GM12891 (cell line): ENCODE measurements at regions not wholly inside any gene's neighbourhood (a gene's known extent, or its start where the extent isn't known, plus 50 kb on each side); places are given as distances from the start of the nearest gene placed in this dataset.

Source experiments
- DNase-seq: peaks from one replicate; pipeline ENCODE4 v3.0.0; 2011; ENCODE audit warnings: low spot score; ENCODE audit not compliant: insufficient read length
- FAIRE-seq: peaks from 2 replicates; lab custom pipeline; 2011; peaks lifted over from hg19 to GRCh38; lab: Jason Lieb, UNC
- PAX5 ChIP-seq: IDR thresholded peaks from 2 replicates; pipeline ENCODE4 v1.6.1; 2011; ENCODE audit warnings: low read length, moderate library complexity, mild to moderate bottlenecking; ENCODE audit not compliant: insufficient read depth, severe bottlenecking
- POLR2A ChIP-seq: IDR thresholded peaks from 2 replicates; pipeline ENCODE4 v1.6.1; 2011; ENCODE audit warnings: low read depth, low read length, control low read depth
- POLR2AphosphoS5 ChIP-seq: IDR thresholded peaks from 2 replicates; pipeline ENCODE4 v1.6.1; 2011; ENCODE audit warnings: low read depth, low read length, control low read depth
- POU2F2 ChIP-seq: IDR thresholded peaks from 2 replicates; pipeline ENCODE4 v1.6.1; 2011; ENCODE audit warnings: low read depth, mild to moderate bottlenecking, control low read depth, low read length, moderate library complexity
- SPI1 ChIP-seq: IDR thresholded peaks from 2 replicates; pipeline ENCODE4 v1.6.1; 2011; ENCODE audit warnings: low read depth, low read length, control low read depth
- TAF1 ChIP-seq: IDR thresholded peaks from 2 replicates; pipeline ENCODE4 v1.6.1; 2011; ENCODE audit warnings: low read depth, low read length, control low read depth

- no peak for DNase-seq
- TF ChIP-seq POU2F2, result no peak
- TF ChIP-seq POLR2AphosphoS5, result no peak
- TF ChIP-seq TAF1, result no peak
- TF ChIP-seq SPI1, result no peak
- no peak for TF ChIP-seq POLR2A
- TF ChIP-seq PAX5, result no peak
- FAIRE-seq, result no peak
These were observed 392.3 kb upstream of the RGS17 start for GRCh38 chr6:153523390-153523789.

GRCh38 chr6:153511896-153512496, 380.9 kb upstream of the RGS17 start:
- DNase-seq, result peak; percentile 1
- FAIRE-seq, result peak; percentile 82
- TF ChIP-seq POLR2AphosphoS5, result no peak
- no peak for TF ChIP-seq SPI1
- no peak for TF ChIP-seq PAX5
- TF ChIP-seq POU2F2, result no peak
- no peak for TF ChIP-seq POLR2A
- no peak for TF ChIP-seq TAF1

- TF ChIP-seq TAF1 (no peak), POU2F2 (no peak), POLR2A (no peak), SPI1 (no peak), PAX5 (no peak), POLR2AphosphoS5 (no peak)
- DNase-seq, result no peak
- FAIRE-seq, result no peak
These were observed 372.7 kb upstream of the RGS17 start for GRCh38 chr6:153503810-153504209.

GRCh38 chr6:153493501-153493900, 362.4 kb upstream of the RGS17 start:
- FAIRE-seq (no peak), DNase-seq (no peak)
- TF ChIP-seq PAX5 (no peak), POLR2A (no peak), POU2F2 (no peak), SPI1 (no peak), POLR2AphosphoS5 (no peak), TAF1 (no peak)

GRCh38 chr6:153489479-153489878, 358.4 kb upstream of the RGS17 start:
- no peak for TF ChIP-seq TAF1
- no peak for TF ChIP-seq POLR2AphosphoS5
- TF ChIP-seq POU2F2, result no peak
- no peak for TF ChIP-seq POLR2A
- no peak for TF ChIP-seq PAX5
- no peak for TF ChIP-seq SPI1
- FAIRE-seq (no peak), DNase-seq (no peak)

DNA sequence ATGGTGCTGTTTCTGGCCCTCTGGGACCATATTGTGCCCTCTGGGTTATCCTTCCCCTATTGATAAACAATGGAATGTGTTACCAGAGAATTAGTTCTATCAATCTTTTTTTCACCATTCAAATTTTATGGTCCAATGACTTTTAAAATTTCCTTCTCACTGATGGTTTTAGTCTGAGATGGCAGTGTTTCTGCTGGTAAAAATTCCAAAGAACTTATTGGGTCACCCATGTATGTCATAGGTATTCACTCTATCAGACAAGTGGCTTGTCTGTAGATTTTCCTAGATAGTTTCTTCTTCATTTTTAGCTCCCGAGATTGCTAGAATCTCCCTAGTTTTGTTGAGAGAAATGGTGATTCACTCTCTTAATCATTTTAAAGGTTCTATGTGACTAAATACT, 357.2 kb upstream of the RGS17 start:
- FAIRE-seq (no peak), DNase-seq (no peak)
- TF ChIP-seq PAX5 (no peak), POU2F2 (no peak), SPI1 (no peak), POLR2AphosphoS5 (no peak), POLR2A (no peak), TAF1 (no peak)

GRCh38 chr6:153485072-153485471, 354.0 kb upstream of the RGS17 start:
- DNase-seq (no peak), FAIRE-seq (no peak)
- no peak for TF ChIP-seq PAX5
- TF ChIP-seq SPI1, result no peak
- no peak for TF ChIP-seq POLR2AphosphoS5
- TF ChIP-seq TAF1, result no peak
- no peak for TF ChIP-seq POU2F2
- no peak for TF ChIP-seq POLR2A

GRCh38 chr6:153484056-153484455, 353.0 kb upstream of the RGS17 start:
- TF ChIP-seq POLR2AphosphoS5 (no peak), TAF1 (no peak), POLR2A (no peak), POU2F2 (no peak), PAX5 (no peak), SPI1 (no peak)
- FAIRE-seq (no peak), DNase-seq (no peak)

DNA sequence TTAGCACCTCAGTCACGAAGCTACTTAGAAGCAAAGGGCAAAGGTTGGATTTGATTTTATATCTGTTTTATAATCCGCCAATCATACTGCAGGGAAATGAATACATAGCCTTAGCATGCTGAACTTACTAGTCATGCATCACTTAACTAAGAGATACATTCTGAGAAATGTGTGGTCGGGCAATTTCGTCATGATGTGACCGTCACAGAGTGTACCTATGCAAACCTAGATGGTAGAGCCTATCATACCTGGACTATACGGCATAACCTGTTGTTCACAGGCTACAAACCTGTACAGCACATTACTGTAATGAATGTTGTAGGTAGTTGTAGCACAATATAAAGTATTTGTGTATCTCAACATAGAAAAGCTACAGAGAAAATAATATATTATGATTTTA, 345.2 kb upstream of the RGS17 start:
- no peak for FAIRE-seq
- no peak for DNase-seq
- TF ChIP-seq PAX5, result no peak
- TF ChIP-seq SPI1, result no peak
- TF ChIP-seq POU2F2, result no peak
- TF ChIP-seq TAF1, result no peak
- no peak for TF ChIP-seq POLR2A
- TF ChIP-seq POLR2AphosphoS5, result no peak
